B cell (primary cell): ENCODE measurements at regions not wholly inside any gene's neighbourhood (a gene's known extent, or its start where the extent isn't known, plus 50 kb on each side); places are given as distances from the start of the nearest gene placed in this dataset.
"Not testable (repeated sequence)": the region's sequence is repeated elsewhere in the genome, so short reads cannot be mapped to it uniquely, and the experiment has no call there.

Experiments
- ATAC-seq: fragments of 200-7000 bp; cut with Tn5 transposase; one replicate; pipeline ENCODE4 v1.10.0; 2021; ENCODE audit warnings: low read depth, mild to moderate bottlenecking, moderate number of reproducible peaks, moderate library complexity
- CTCF ChIA-PET: fragments of 350-600 bp; sonication (Branson Sonifier 250); formaldehyde crosslinking; loops from one replicate; lab custom pipeline; 2021; ENCODE audit warnings: antibody characterized with exemption, inconsistent platforms; lab: Charles Lee
- POLR2A ChIA-PET: fragments of 350-600 bp; sonication (Branson Sonifier 250); formaldehyde crosslinking; loops from one replicate; lab custom pipeline; 2021; ENCODE audit warnings: antibody characterized with exemption; lab: Charles Lee
- DNase-seq: peaks from one replicate; pipeline ENCODE4 v3.0.0; 2013
- H2AFZ ChIP-seq: 2 replicates; pipeline ENCODE4 v1.6.1; 2012; ENCODE audit warnings: mild to moderate bottlenecking, low read depth, low read length; ENCODE audit not compliant: insufficient read depth, poor library complexity, severe bottlenecking
- H3K27ac ChIP-seq, 2 donors: 1 replicate in 1 of 2; 2 replicates in 1 of 2; pipeline ENCODE4 v1.5.1; 2012 to 2013; ENCODE audit warnings: low read length in 2 of 2, mild to moderate bottlenecking in 2 of 2, moderate library complexity in 1 of 2
- H3K27me3 ChIP-seq, 4 experiments: fragments of 200-600 bp in 1 of 4; sonication (generic) in 1 of 4; replicated peaks in 1 of 4; 1 replicate in 2 of 4; 2 replicates in 2 of 4; pipeline versions ENCODE4 v1.6.1 to v1.7.0; 2013 to 2016; ENCODE audit warnings: low read length in 3 of 4, mild to moderate bottlenecking in 2 of 4, mixed read lengths in 1 of 4, moderate library complexity in 1 of 4; ENCODE audit not compliant: insufficient read depth in 4 of 4, control insufficient read depth in 3 of 4; ENCODE audit errors: control extremely low read depth in 1 of 4
- H3K36me3 ChIP-seq, 2 experiments: replicated peaks in 1 of 2; 1 replicate in 1 of 2; 2 replicates in 1 of 2; pipeline versions ENCODE4 v1.6.1 to v1.7.1; 2013; ENCODE audit warnings: low read length in 1 of 2; ENCODE audit not compliant: insufficient read depth in 2 of 2, control insufficient read depth in 1 of 2; ENCODE audit errors: control extremely low read depth in 1 of 2, extremely low read depth in 1 of 2
- H3K4me1 ChIP-seq, 2 donors: fragments of 200-600 bp in 1 of 2; sonication (generic) in 1 of 2; 1 replicate in 1 of 2; 2 replicates in 1 of 2; pipeline versions ENCODE4 v1.5.1 to v1.6.1; 2013 to 2017; ENCODE audit warnings: low read length in 2 of 2; ENCODE audit not compliant: control insufficient read depth in 2 of 2, insufficient read depth in 2 of 2
- H3K4me2 ChIP-seq: replicated peaks from 2 replicates; pipeline ENCODE3; 2012; ENCODE audit warnings: mild to moderate bottlenecking, low read depth, low read length; ENCODE audit not compliant: poor library complexity, severe bottlenecking
- H3K4me3 ChIP-seq, 5 experiments: fragments of 200-600 bp in 1 of 5; sonication (generic) in 1 of 5; 1 replicate in 3 of 5; 2 replicates in 2 of 5; pipeline versions ENCODE4 v1.5.1 to v1.7.0; 2011 to 2016; ENCODE audit warnings: low read length in 4 of 5, mild to moderate bottlenecking in 4 of 5, low read depth in 2 of 5, control low read depth in 1 of 5, moderate library complexity in 1 of 5; ENCODE audit not compliant: insufficient read depth in 1 of 5; ENCODE audit errors: control extremely low read depth in 1 of 5, extremely low read depth in 1 of 5
- H3K79me2 ChIP-seq: fragments of 200-600 bp; sonication (generic); one replicate; pipeline ENCODE4 v1.6.0; 2016; ENCODE audit warnings: low read length; ENCODE audit not compliant: control insufficient read depth, insufficient read depth
- H3K9ac ChIP-seq: fragments of 200-600 bp; sonication (generic); 2 replicates; pipeline ENCODE4 v1.6.1; 2017; ENCODE audit warnings: mild to moderate bottlenecking, low read length, moderate library complexity
- H3K9me3 ChIP-seq, 3 donors: one replicate each; pipeline versions ENCODE4 v1.6.1 to v1.7.1; 2013; ENCODE audit warnings: low read length in 2 of 3; ENCODE audit not compliant: control insufficient read depth in 2 of 3, insufficient read depth in 1 of 3; ENCODE audit errors: control extremely low read depth in 1 of 3
- H4K20me1 ChIP-seq: 2 replicates; pipeline ENCODE4 v1.6.0; 2012; ENCODE audit warnings: mild to moderate bottlenecking, low read length; ENCODE audit not compliant: insufficient read depth, control insufficient read depth, poor library complexity, severe bottlenecking
- H3K27ac Mint-ChIP-seq: one replicate; pipeline ENCODE4 v1.8.0; 2021; ENCODE audit warnings: mixed read lengths
- H3K27me3 Mint-ChIP-seq: one replicate; pipeline ENCODE4 v1.8.0; 2021; ENCODE audit warnings: mixed read lengths
- H3K4me1 Mint-ChIP-seq: one replicate; pipeline ENCODE4 v1.8.0; 2021; ENCODE audit warnings: mixed read lengths
- H3K4me3 Mint-ChIP-seq: one replicate; pipeline ENCODE4 v1.8.0; 2021; ENCODE audit warnings: mixed read lengths
- H3K9me3 Mint-ChIP-seq: one replicate; pipeline ENCODE4 v1.8.0; 2022; ENCODE audit warnings: mixed read lengths; ENCODE audit not compliant: insufficient read depth
- WGBS: methylation state at CpG from one replicate; pipeline ENCODE4 v1.1.5; 2013; ENCODE audit warnings: missing lambda C conversion rate; ENCODE audit not compliant: insufficient coverage; 5-methylcytosine and 5-hydroxymethylcytosine counted together
- intact Hi-C: fragments of 100-400 bp; cut with micrococcal nuclease; formaldehyde crosslinking; loops from one replicate; pipeline ENCODE4 v1.10.0; 2022

DNA sequence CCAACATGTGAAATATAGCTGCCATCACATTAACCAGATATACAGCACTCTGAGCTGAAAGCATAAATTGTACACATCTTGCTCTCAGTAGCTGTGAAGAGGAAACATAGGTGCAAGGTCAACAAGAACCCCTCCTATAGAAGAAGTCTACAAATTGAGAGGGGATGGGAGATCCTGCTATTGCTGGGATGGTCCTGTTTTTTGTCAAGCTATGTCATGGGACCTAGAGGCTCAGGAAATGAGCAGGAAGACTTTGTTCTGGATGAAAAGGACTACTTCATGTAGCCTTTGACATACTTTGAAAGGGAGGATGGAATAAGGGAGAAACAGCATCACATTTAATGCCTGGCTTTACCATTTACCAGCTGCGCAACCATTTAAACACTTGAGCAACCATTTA is 688.8 kb downstream of the TTLL7 start:
- H3K4me2 ChIP-seq, H3K27me3 ChIP-seq, H3K27me3 Mint-ChIP-seq, H4K20me1 ChIP-seq, H3K27ac ChIP-seq, H3K4me1 Mint-ChIP-seq, H3K4me1 ChIP-seq, ATAC-seq, H3K79me2 ChIP-seq, CTCF ChIA-PET, H3K9ac ChIP-seq, H3K27ac Mint-ChIP-seq, H3K4me3 ChIP-seq, DNase-seq, H3K9me3 ChIP-seq, POLR2A ChIA-PET, H3K9me3 Mint-ChIP-seq, H3K36me3 ChIP-seq, H2AFZ ChIP-seq, H3K4me3 Mint-ChIP-seq, intact Hi-C loops: not testable (repeated sequence)
- WGBS: no CpG with 5 or more reads among the region's 1 CpG

DNA sequence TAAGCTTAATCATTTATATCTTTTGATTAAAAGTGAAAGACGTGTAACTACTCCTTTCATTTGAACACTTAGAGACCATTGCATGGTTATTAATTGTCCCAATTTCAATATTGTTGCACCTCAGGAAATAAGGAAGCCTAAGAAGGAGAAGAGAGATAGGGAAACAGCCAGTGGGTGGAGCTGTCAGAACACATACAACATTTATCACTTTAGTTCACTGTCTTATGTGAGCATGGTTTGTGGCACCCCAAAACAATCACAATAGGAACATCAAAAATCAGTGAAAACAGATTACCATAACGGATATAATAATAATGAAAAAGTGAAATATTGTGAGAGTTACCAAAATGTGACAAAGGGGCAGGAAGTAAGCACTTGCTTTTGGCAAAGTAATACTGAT is 689.9 kb downstream of the TTLL7 start:
- H2AFZ ChIP-seq, DNase-seq, H3K36me3 ChIP-seq, H3K4me3 Mint-ChIP-seq, H3K9ac ChIP-seq, intact Hi-C loops, H3K79me2 ChIP-seq, H3K9me3 ChIP-seq, H4K20me1 ChIP-seq, H3K4me2 ChIP-seq, H3K27ac Mint-ChIP-seq, H3K27me3 Mint-ChIP-seq, H3K27ac ChIP-seq, H3K4me3 ChIP-seq, H3K4me1 ChIP-seq, POLR2A ChIA-PET, H3K27me3 ChIP-seq, ATAC-seq, H3K4me1 Mint-ChIP-seq, H3K9me3 Mint-ChIP-seq: not testable (repeated sequence)
- no CpG with 5 or more reads among the region's 2 CpGs for WGBS
- CTCF ChIA-PET: interaction anchor here (0.7 kb wide), 1 partner anchor 452 kb away, joined by 3 read pairs; no protein-coding TSS in a partner anchor

DNA sequence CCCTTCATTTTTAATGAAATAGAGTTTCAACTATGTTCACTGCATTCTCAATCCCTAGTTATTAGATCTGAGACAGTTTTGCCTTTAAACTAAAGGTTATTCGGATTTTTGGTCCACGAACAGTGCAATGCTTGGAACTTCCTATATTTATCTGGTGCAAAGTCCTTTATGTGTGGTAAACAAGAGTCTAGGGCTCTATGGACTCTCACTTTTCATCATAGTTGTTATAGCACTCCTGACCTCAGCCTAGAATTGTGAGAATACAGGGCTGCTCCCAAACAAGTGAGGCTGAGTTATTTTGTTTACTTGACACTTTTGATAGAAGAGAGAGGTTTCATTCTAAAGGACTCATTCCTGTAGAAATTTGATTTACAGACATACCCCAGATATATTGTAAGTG is 692.1 kb downstream of the TTLL7 start:
- POLR2A ChIA-PET, H3K4me2 ChIP-seq, H3K4me1 ChIP-seq, intact Hi-C loops, ATAC-seq, DNase-seq, H3K4me3 ChIP-seq, H3K27ac Mint-ChIP-seq, H3K79me2 ChIP-seq, H3K27ac ChIP-seq, H3K4me1 Mint-ChIP-seq, CTCF ChIA-PET, H3K27me3 ChIP-seq, H3K36me3 ChIP-seq, H3K4me3 Mint-ChIP-seq, H4K20me1 ChIP-seq, H3K9me3 Mint-ChIP-seq, H3K9ac ChIP-seq, H3K27me3 Mint-ChIP-seq, H3K9me3 ChIP-seq, H2AFZ ChIP-seq: not testable (repeated sequence)
- WGBS: no CpG with 5 or more reads among the region's 2 CpGs

DNA sequence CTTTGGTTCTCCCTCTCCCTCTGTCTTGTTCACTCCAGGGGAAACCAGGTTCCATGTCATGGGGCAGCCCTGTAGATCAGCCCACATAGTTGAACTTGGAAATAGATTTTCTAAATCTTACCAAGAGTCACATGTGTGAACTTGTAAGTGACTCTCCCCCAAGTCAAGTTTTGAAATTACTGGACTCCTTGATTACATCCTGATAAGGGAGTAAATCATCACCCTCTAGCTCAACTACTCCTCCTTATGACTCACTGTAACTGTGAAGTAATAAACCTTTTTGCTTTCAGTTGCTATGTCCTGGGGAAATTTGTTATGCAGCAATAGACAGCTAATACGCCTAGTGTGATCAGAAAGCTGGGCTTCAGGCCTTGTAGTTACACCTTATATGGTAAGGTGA is 703.3 kb downstream of the TTLL7 start:
- no CpG with 5 or more reads among the region's 1 CpG for WGBS
- not testable (repeated sequence) for H3K27ac Mint-ChIP-seq

More for the DNA sequence above, 703.3 kb downstream of the TTLL7 start:
- H4K20me1 ChIP-seq, H3K9me3 ChIP-seq, H3K4me1 ChIP-seq, H3K4me2 ChIP-seq, H2AFZ ChIP-seq, H3K9me3 Mint-ChIP-seq, H3K4me1 Mint-ChIP-seq, H3K79me2 ChIP-seq, H3K27ac ChIP-seq, H3K36me3 ChIP-seq, ATAC-seq, H3K9ac ChIP-seq, CTCF ChIA-PET, H3K27me3 ChIP-seq, DNase-seq, H3K4me3 ChIP-seq, H3K4me3 Mint-ChIP-seq, intact Hi-C loops, POLR2A ChIA-PET, H3K27me3 Mint-ChIP-seq: not testable (repeated sequence)
